ENCODE measurements at regions not wholly inside any gene's neighbourhood (a gene's known extent, or its start where the extent isn't known, plus 50 kb on each side); places are given as distances from the start of the nearest gene placed in this dataset.

GRCh38 chrX:38871129-38872029 lies 70.1 kb downstream of the MID1IP1 start:
- no peak for TF ChIP-seq RAD21 (IDR thresholded peaks at IDR 0.05; ENCODE audit: low read depth)
- no peak for TF ChIP-seq CREB1 (IDR thresholded peaks at IDR 0.05; ENCODE audit: low read depth)
- no peak for TF ChIP-seq TCF12 (IDR thresholded peaks at IDR 0.05; ENCODE audit: low read depth)
- no peak for TF ChIP-seq TAF1 (IDR thresholded peaks at IDR 0.05; ENCODE audit: low read depth)

- no peak for TF ChIP-seq RAD21 (IDR thresholded peaks at IDR 0.05; ENCODE audit: low read depth)
- TF ChIP-seq, protein P1, sequence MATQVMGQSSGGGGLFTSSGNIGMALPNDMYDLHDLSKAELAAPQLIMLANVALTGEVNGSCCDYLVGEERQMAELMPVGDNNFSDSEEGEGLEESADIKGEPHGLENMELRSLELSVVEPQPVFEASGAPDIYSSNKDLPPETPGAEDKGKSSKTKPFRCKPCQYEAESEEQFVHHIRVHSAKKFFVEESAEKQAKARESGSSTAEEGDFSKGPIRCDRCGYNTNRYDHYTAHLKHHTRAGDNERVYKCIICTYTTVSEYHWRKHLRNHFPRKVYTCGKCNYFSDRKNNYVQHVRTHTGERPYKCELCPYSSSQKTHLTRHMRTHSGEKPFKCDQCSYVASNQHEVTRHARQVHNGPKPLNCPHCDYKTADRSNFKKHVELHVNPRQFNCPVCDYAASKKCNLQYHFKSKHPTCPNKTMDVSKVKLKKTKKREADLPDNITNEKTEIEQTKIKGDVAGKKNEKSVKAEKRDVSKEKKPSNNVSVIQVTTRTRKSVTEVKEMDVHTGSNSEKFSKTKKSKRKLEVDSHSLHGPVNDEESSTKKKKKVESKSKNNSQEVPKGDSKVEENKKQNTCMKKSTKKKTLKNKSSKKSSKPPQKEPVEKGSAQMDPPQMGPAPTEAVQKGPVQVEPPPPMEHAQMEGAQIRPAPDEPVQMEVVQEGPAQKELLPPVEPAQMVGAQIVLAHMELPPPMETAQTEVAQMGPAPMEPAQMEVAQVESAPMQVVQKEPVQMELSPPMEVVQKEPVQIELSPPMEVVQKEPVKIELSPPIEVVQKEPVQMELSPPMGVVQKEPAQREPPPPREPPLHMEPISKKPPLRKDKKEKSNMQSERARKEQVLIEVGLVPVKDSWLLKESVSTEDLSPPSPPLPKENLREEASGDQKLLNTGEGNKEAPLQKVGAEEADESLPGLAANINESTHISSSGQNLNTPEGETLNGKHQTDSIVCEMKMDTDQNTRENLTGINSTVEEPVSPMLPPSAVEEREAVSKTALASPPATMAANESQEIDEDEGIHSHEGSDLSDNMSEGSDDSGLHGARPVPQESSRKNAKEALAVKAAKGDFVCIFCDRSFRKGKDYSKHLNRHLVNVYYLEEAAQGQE (IDR thresholded peaks at IDR 0.05; ENCODE audit: low read depth) = no peak
- TF ChIP-seq, protein P2, sequence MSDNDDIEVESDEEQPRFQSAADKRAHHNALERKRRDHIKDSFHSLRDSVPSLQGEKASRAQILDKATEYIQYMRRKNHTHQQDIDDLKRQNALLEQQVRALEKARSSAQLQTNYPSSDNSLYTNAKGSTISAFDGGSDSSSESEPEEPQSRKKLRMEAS (IDR thresholded peaks at IDR 0.05) = no peak
- no peak for TF ChIP-seq CEBPB (IDR thresholded peaks at IDR 0.05)
- no peak for TF ChIP-seq CREB1 (IDR thresholded peaks at IDR 0.05; ENCODE audit: low read depth)
- no peak for TF ChIP-seq ZBTB7A (IDR thresholded peaks at IDR 0.05; ENCODE audit: low read depth)
- TF ChIP-seq EGR1 (IDR thresholded peaks at IDR 0.05) = no peak
- no peak for TF ChIP-seq YY1 (IDR thresholded peaks at IDR 0.05; ENCODE audit: low read depth)
- no peak for TF ChIP-seq TAF1 (IDR thresholded peaks at IDR 0.05; ENCODE audit: low read depth)
- no peak for TF ChIP-seq TCF12 (IDR thresholded peaks at IDR 0.05; ENCODE audit: low read depth)
- TF ChIP-seq NFIC (IDR thresholded peaks at IDR 0.05) = no peak
- TF ChIP-seq FOXM1 (IDR thresholded peaks at IDR 0.05; ENCODE audit: borderline replicate concordance, low read depth) = no peak
- TF ChIP-seq TEAD4 (IDR thresholded peaks at IDR 0.05) = no peak
Measured at GRCh38 chrX:38877366-38877765, 76.1 kb downstream of the MID1IP1 start.

DNA sequence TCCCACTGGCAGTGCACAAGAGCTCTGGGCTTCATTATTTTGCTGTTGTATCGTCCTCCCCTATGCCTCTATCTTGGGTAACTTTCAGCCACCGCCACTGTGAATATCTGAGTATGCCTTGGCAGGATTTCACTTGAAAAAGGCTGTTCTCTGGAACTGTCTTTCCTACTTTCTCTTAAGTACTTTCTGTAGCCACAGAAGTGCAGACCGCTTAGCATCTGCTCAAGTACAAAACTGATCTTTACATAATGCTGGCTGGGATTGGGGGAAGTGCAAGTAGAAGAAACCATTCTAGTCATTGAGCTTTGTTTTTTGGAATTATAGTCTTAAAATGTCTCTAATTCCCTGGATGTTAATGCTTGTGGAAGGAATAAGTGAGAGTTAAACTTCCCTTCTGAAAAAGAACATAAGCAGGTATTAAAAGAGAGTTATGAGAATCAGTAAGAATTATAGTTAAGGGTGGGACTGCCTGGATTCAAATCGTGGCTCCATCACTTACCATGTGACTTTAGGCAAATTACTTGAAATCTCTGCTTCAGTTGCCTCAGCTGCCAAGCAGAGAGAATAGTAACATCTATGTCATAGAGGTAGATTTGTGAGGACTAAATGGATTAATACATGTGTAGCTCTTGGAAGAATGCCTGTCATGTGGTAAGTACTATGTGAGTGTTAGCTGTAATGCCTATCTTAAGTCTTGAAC lies 77.5 kb downstream of the MID1IP1 start:
- no peak for TF ChIP-seq CREB1 (IDR thresholded peaks at IDR 0.05; ENCODE audit: low read depth)
- TF ChIP-seq, protein P1 (IDR thresholded peaks at IDR 0.05; ENCODE audit: low read depth) = no peak
- no peak for TF ChIP-seq NFIC (IDR thresholded peaks at IDR 0.05)
- TF ChIP-seq, protein P2 (IDR thresholded peaks at IDR 0.05) = no peak
- TF ChIP-seq TCF12 (IDR thresholded peaks at IDR 0.05; ENCODE audit: low read depth) = no peak
- TF ChIP-seq FOXM1 (IDR thresholded peaks at IDR 0.05; ENCODE audit: borderline replicate concordance, low read depth) = no peak
- no peak for TF ChIP-seq ZBTB7A (IDR thresholded peaks at IDR 0.05; ENCODE audit: low read depth)
- no peak for TF ChIP-seq TAF1 (IDR thresholded peaks at IDR 0.05; ENCODE audit: low read depth)
- TF ChIP-seq EGR1 (IDR thresholded peaks at IDR 0.05) = no peak
- TF ChIP-seq RAD21 (IDR thresholded peaks at IDR 0.05; ENCODE audit: low read depth) = no peak
- TF ChIP-seq, protein P3, sequence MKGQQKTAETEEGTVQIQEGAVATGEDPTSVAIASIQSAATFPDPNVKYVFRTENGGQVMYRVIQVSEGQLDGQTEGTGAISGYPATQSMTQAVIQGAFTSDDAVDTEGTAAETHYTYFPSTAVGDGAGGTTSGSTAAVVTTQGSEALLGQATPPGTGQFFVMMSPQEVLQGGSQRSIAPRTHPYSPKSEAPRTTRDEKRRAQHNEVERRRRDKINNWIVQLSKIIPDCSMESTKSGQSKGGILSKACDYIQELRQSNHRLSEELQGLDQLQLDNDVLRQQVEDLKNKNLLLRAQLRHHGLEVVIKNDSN (IDR thresholded peaks at IDR 0.05) = no peak
- no peak for TF ChIP-seq CEBPB (IDR thresholded peaks at IDR 0.05)
- TF ChIP-seq YY1 (IDR thresholded peaks at IDR 0.05; ENCODE audit: low read depth) = no peak
- TF ChIP-seq TEAD4 (IDR thresholded peaks at IDR 0.05) = no peak
- no peak for TF ChIP-seq EP300 (IDR thresholded peaks at IDR 0.05; ENCODE audit: borderline replicate concordance)

DNA sequence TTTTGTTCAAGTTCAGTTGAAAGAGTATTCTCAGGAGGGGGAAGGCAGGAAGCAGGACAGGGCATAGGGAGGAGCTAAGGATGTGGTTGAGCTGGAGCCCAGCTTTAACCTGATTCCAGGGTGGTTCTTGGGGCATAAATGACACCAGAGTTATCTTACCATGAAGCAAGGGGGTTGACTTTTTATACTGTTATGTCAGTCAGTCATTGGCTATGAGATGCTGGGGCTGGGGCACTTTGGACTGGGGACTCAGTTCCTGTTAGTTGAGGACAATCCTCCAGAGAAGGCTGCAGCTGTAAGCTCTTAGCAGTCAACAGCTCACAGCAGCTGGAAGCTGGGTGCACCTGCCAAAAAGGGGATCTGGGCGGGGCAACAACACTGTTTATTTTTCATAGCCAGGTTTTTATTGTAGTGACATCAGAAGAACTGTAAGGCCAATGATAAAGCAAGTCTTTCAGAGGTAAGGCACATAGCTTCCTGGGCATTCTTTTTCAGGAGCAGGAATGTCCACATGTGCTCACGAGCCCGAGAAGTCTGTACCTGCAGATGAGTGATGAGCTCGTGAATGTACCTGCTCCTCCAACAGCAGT lies 78.5 kb downstream of the MID1IP1 start:
- TF ChIP-seq, protein P1 (IDR thresholded peaks at IDR 0.05; ENCODE audit: low read depth) = no peak
- TF ChIP-seq FOXM1 (IDR thresholded peaks at IDR 0.05; ENCODE audit: borderline replicate concordance, low read depth) (no peak), ZBTB7A (IDR thresholded peaks at IDR 0.05; ENCODE audit: low read depth) (no peak), TCF12 (IDR thresholded peaks at IDR 0.05; ENCODE audit: low read depth) (no peak), CREB1 (IDR thresholded peaks at IDR 0.05; ENCODE audit: low read depth) (no peak), EP300 (IDR thresholded peaks at IDR 0.05; ENCODE audit: borderline replicate concordance) (no peak)
- TF ChIP-seq, protein P2 (IDR thresholded peaks at IDR 0.05) = no peak

Data from Ishikawa (cell line).